ENCODE measurements at regions not wholly inside any gene's neighbourhood (a gene's known extent, or its start where the extent isn't known, plus 50 kb on each side); places are given as distances from the start of the nearest gene placed in this dataset.
"Not testable (repeated sequence)": the region's sequence is repeated elsewhere in the genome, so short reads cannot be mapped to it uniquely, and the experiment has no call there.

GRCh38 chr7:130850956-130851355, 116.9 kb upstream of the KLF14 start:
- DNase-seq = no peak

GRCh38 chr7:130852867-130853266, 118.9 kb upstream of the KLF14 start:
- no peak for DNase-seq

- DNase-seq = no peak
Measured at GRCh38 chr7:130853503-130854279, 119.7 kb upstream of the KLF14 start.

- DNase-seq = no peak
Measured at GRCh38 chr7:130854481-130854880, 120.5 kb upstream of the KLF14 start.

- DNase-seq = no peak
Measured at GRCh38 chr7:130856866-130857265, 122.9 kb upstream of the KLF14 start.

GRCh38 chr7:130860832-130861231, 126.8 kb upstream of the KLF14 start:
- not testable (repeated sequence) for DNase-seq

GRCh38 chr7:130865408-130866236, 131.6 kb upstream of the KLF14 start:
- no peak for DNase-seq

GRCh38 chr7:130867039-130867438, 133.0 kb upstream of the KLF14 start:
- no peak for DNase-seq

GRCh38 chr7:130867581-130868136, 133.7 kb upstream of the KLF14 start:
- no peak for DNase-seq

- no peak for DNase-seq
Measured at GRCh38 chr7:130868139-130868538, 134.1 kb upstream of the KLF14 start.

GRCh38 chr7:130869918-130870317, 135.9 kb upstream of the KLF14 start:
- no peak for DNase-seq

- no peak for DNase-seq
Measured at GRCh38 chr7:130872341-130872740, 138.3 kb upstream of the KLF14 start.

- no peak for DNase-seq
Measured at GRCh38 chr7:130872756-130873448, 138.9 kb upstream of the KLF14 start.

GRCh38 chr7:130874071-130874915, 140.3 kb upstream of the KLF14 start:
- DNase-seq = no peak

- peak; percentile 42 to 48 for DNase-seq
Measured at GRCh38 chr7:130875265-130875741, 141.3 kb upstream of the KLF14 start.

GRCh38 chr7:130875901-130876300, 141.9 kb upstream of the KLF14 start:
- no peak for DNase-seq

- DNase-seq = no peak
Measured at GRCh38 chr7:130877236-130877990, 143.4 kb upstream of the KLF14 start.

- DNase-seq = no peak
Measured at GRCh38 chr7:130877991-130878305, 143.9 kb upstream of the KLF14 start.

- DNase-seq = no peak
Measured at GRCh38 chr7:130878785-130879184, 144.8 kb upstream of the KLF14 start.

GRCh38 chr7:130879191-130879590, 145.2 kb upstream of the KLF14 start:
- no peak for DNase-seq

GRCh38 chr7:130880668-130881067, 146.7 kb upstream of the KLF14 start:
- no peak for DNase-seq
